Activated naive CD4-positive, alpha-beta T cell treated with anti-CD3 and anti-CD28 coated beads, Interleukin-2, amount 50 U/mL, for 72 hours (primary cell): ENCODE measurements at regions not wholly inside any gene's neighbourhood (a gene's known extent, or its start where the extent isn't known, plus 50 kb on each side); places are given as distances from the start of the nearest gene placed in this dataset.

ENCODE experiments used
- ATAC-seq, 2 donors: fragments of 150-1000 bp; cut with Tn5 transposase; 2 replicates each; pipeline ENCODE4 v1.10.0; 2021; ENCODE audit warnings: mild to moderate bottlenecking in 2 of 2, moderate library complexity in 2 of 2
- DNase-seq, 2 donors: peaks; one replicate each; pipeline ENCODE4 v3.0.0; 2021 to 2022; ENCODE audit warnings: low spot score in 2 of 2
- H3K27ac Mint-ChIP-seq, 2 donors: one replicate each; pipeline ENCODE4 v1.8.0; 2022; ENCODE audit warnings: mild to moderate bottlenecking in 2 of 2, mixed read lengths in 2 of 2
- H3K36me3 Mint-ChIP-seq, 2 donors: one replicate each; pipeline ENCODE4 v1.8.0; 2022; ENCODE audit warnings: mixed read lengths in 2 of 2
- H3K9me3 Mint-ChIP-seq, 2 donors: one replicate each; pipeline ENCODE4 v1.8.0; 2022; ENCODE audit warnings: mixed read lengths in 2 of 2

DNA sequence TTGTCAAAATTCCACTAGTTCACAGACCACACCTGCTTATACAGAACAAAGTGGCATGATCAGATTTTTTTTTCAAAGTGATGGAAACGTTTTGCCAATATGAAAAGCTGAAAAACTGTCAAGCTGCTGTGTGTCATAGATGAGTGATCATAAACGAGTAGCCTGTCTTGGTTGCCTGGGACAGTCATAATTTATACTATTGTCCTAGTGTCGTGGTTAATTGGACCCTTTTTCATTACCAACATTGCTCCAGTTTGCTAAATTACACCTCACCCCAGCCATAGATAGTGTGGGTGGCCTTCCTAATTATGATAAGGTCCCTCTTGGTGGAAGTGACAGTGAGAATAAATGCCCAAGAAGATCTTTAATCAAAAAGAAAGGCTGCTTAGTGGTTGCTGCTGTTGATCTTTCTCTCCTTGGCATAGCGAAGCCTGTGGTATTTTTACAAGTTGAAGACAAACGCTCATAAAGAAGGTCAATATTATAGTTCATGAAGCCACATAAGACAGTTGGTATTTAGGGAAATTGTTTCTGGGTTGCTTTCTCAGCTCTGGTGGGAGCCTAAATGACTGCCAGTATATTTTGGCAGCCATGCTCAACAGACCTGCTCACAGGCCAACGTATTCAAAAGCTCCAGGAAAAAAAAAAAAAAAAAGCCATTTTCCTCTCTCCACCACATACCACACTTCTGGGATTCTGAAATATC lies 478.1 kb downstream of the PLA2G4A start:
- H3K27ac Mint-ChIP-seq, result no peak overlapping the region
- H3K9me3 Mint-ChIP-seq, result peaks cover 5 to 7% of the 10 kb centered on the region in 2 donors
- DNase-seq, result no peak
- peaks cover 0 to 5% of the 10 kb centered on the region in 2 donors for H3K36me3 Mint-ChIP-seq
- no peak for ATAC-seq

DNA sequence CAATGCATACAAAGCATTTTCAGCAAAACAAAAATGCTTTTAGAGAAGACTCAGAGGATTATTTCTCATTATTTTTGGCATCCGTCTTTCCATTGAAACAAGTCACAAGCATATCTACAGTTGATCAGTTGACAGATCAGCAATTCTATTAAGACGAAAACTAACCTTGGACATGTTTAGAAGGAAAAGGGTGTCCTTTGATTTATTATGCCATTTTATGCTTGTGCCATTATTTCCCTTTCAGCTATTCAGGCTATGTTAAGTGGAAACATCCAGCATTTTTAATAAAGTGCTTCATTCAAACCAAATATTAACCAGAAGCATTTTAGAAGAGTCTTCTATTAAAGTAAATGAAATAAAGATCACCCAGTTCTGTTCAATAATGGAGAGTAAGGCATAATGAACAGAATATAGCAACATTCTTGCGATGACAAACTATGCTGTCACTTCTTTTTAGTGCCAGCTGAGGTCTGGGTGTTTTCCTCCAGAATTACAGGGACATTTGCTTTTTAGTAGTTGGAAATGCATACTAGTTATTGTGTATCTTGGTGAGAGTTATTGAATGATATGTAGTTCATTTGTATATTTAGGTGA lies 481.4 kb downstream of the PLA2G4A start:
- Mint-ChIP-seq H3K9me3 (peaks cover 0 to 3% of the 10 kb centered on the region in 2 donors), H3K27ac (no peak overlapping the region), H3K36me3 (peaks cover 0 to 3% of the 10 kb centered on the region in 2 donors)
- ATAC-seq (no peak), DNase-seq (no peak)

DNA sequence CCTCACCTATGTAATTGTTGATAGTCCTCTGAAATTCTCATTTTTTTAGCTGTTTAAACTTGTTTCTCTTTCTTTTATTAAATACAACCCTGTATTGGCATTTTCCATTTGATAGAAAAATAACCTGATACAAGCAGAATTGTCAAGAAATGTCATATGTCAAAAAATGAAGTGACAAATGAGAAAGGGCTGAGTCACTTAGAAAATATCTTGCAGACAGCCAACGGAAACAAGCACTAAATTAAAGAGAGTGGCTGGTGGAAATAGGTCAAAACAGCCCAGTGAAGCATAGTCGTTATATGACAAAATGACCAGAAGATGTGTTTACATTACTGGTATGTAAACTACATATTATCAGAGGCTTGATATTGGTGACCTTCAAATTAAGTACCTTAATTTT lies 484.4 kb downstream of the PLA2G4A start:
- Mint-ChIP-seq H3K9me3 (no peaks in the 10 kb centered on the region), H3K27ac (no peak overlapping the region), H3K36me3 (no peaks in the 10 kb centered on the region)
- DNase-seq, result no peak
- no peak for ATAC-seq

DNA sequence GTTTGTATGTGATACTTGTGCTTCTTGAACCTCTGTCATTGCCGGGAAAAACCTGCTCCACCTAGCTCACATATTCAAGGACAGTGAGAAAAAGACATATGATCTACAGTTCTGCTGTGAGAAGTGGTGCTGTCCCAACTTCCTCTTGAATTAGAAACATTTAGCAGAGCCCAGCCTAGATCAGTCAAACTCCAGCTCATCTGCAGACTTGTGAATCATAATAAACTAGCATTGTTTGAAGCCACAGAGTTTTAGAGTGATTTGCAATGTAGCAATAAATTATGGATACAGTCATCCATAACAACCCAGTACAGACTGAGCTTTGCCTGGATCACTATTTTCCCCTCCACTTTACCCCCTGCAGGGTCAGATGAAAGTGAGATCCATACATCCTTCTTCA lies 497.8 kb downstream of the PLA2G4A start:
- ATAC-seq, result peak in 1 of 2 donors; percentile 68
- no peak overlapping the region for H3K27ac Mint-ChIP-seq
- H3K9me3 Mint-ChIP-seq, result peaks cover 4% of the 10 kb centered on the region in 2 donors
- no peaks in the 10 kb centered on the region for H3K36me3 Mint-ChIP-seq
- no peak for DNase-seq

DNA sequence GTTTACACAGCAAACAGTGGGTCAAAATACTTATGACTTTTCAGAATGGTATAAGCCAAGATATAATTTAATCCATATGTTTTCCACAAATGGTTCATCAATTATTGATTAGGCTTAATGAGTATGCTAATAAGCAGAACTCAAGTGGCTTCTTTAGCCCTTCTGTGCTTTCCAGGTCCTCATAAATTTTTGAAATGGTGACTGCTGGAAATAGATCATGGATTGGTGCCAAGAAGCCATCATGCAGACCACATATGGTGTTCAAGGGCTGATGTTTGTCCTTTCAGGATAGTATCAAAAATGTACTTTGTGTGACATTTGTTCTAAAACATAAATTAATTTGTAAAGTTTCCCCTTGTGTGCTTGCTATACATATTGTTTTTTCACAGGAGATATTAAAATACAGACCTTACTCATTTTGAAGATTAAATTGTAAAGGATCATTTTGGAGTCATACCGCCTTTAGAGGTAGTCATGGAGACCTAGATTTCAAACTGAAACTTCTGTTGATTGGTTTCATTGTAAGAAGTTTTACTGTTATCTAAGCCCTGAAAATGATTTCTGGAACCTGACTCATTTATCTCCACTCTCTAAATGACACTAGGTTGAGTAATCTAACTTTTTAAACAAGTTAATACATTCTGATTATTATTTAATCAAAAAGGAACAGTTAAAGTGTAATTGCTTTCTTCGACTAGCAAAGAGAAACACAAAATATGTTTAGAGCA lies 507.9 kb downstream of the PLA2G4A start:
- Mint-ChIP-seq H3K27ac (no peak overlapping the region), H3K36me3 (no peaks in the 10 kb centered on the region), H3K9me3 (peaks cover 7 to 10% of the 10 kb centered on the region in 2 donors)
- no peak for DNase-seq
- peak; percentile 44 to 92 for ATAC-seq

DNA sequence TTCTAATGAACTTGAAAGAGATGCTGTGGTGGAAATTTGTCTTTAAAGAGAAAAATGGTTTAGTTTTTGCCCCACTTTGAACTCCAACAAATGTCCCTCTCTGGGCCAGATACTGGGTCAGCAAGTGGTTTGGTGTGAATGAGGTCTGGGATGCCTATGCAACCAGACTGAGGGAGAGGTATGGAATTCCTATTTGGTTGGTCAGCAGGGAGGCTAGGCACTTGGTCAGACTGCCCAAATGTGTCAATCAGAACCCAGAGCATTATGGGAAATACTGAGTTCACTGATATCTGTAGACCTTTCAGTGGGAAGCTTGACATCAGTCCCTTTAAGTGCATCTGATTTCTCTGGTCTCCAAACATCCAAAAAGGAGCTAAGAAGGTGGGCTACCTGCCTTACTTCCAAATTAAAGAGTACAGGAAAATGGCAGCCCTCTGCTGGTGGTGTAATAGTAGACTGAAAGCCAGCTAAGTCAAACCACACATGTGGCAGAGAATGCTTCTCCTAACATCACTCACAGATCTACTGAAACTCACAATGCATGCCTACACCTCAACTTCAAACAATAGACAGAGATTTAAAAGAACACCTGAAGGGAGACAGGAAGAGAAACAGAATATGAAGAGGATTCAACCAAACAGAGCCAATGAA lies 510.1 kb downstream of the PLA2G4A start:
- DNase-seq (no peak), ATAC-seq (peak in 1 of 2 donors; percentile 77)
- Mint-ChIP-seq H3K27ac (no peak overlapping the region), H3K9me3 (peaks cover 7 to 10% of the 10 kb centered on the region in 2 donors), H3K36me3 (no peaks in the 10 kb centered on the region)

DNA sequence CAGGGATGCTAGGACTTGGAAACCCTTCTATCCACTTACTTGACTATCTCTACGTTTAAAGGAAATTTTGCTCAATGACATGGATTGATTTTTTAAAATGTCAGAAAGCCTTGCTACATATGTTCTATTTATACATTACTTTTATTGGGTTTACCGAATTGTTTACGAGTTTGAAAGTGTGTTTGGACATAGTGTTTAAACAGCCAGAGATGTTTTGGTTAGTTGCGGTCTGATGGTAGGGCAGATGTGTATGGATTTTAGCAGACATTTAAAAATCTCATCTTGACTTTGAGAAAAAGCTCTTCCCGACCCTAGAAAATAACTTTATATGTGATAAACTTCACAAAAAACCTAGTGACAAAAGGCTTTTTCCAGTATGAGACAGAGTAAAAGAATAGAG lies 513.7 kb downstream of the PLA2G4A start:
- H3K9me3 Mint-ChIP-seq, result peaks cover 6 to 7% of the 10 kb centered on the region in 2 donors
- DNase-seq, result no peak
- ATAC-seq, result no peak
- no peak overlapping the region for H3K27ac Mint-ChIP-seq
- no peaks in the 10 kb centered on the region for H3K36me3 Mint-ChIP-seq

DNA sequence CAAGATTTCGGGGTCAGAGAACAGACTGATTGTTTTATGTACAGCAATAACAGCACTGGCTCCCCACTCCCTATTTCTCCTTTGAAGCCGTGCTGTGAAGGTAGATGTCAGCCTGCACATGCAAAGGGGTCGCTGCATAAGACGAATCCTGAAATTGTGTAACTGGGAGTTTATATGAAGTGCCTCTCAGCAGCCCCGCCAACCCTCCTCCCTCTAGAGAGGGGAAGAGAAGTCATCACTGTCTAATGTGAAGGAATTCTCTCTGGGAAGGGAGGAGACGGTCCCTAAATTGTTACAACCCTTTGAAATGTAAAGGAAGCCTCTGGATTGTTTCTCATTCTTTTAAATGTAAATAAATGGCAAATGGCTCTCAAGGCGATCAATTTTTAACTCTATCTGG lies 545.3 kb downstream of the PLA2G4A start:
- Mint-ChIP-seq H3K27ac (no peak overlapping the region), H3K9me3 (peaks cover 0 to 10% of the 10 kb centered on the region in 2 donors), H3K36me3 (no peaks in the 10 kb centered on the region)
- ATAC-seq, result no peak
- DNase-seq, result no peak

DNA sequence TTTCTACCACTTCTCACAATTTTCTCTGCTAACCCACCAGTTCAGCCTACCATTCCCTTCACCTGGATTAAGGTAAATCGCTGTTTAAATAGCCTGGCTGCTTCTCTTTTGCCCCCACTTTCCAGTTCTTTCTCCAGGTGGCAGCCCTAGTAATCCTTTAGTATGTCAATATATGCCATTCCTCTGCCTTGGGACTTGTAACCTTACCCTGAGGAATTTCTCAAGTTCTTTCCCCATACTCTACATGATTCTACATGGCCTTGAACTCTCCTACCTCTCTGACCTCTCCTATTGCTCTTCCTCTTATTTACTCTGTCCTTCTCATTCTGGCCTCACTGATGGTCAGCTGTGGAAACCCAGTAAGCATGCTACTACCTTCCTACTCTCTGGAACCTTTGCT lies 546.0 kb downstream of the PLA2G4A start:
- H3K9me3 Mint-ChIP-seq, result peaks cover 0 to 10% of the 10 kb centered on the region in 2 donors
- H3K36me3 Mint-ChIP-seq, result no peaks in the 10 kb centered on the region
- no peak for ATAC-seq
- no peak overlapping the region for H3K27ac Mint-ChIP-seq
- DNase-seq, result no peak

DNA sequence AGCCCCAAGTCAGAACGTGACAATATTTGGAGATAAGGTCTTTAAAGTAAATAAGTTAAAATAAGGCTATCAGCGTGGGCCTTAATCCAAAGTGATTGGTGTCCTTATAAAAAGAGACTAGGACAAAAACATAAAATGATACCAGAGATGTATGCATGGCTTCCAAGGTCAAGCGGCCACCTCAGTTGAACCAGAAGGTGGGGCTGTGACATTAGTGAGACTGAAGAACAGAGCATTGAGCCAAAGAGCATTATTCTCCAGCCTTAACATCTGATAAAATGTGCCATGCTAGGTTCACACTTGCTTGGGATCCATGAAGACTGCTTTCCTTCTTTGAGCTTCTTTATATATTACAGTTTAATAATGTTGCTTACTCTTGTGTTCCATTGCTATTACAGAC lies 554.6 kb downstream of the PLA2G4A start:
- Mint-ChIP-seq H3K27ac (no peak overlapping the region), H3K9me3 (no peaks in the 10 kb centered on the region), H3K36me3 (no peaks in the 10 kb centered on the region)
- ATAC-seq, result no peak
- DNase-seq, result no peak

DNA sequence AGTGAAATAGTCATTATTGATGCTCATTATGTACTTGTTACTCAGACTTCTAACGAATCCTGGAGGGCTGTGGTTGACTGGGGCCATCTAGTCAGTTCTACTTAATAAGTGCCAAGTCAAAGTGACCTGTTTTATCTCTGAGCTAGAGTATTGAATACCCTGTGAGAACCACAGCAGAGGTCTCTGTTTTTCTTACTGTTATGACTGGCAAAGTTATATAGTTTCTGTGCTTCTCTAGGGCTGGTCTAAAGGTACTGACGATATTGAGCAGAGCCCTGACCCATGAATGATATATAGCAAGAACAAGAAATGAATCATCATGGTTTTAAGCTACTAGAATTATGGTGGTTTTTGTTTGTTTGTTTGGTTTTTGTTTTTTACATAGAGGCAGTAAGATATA lies 555.8 kb downstream of the PLA2G4A start:
- peak; percentile 36 to 98 for ATAC-seq
- H3K27ac Mint-ChIP-seq, result no peak overlapping the region
- no peak for DNase-seq
- H3K9me3 Mint-ChIP-seq, result no peaks in the 10 kb centered on the region
- H3K36me3 Mint-ChIP-seq, result no peaks in the 10 kb centered on the region

DNA sequence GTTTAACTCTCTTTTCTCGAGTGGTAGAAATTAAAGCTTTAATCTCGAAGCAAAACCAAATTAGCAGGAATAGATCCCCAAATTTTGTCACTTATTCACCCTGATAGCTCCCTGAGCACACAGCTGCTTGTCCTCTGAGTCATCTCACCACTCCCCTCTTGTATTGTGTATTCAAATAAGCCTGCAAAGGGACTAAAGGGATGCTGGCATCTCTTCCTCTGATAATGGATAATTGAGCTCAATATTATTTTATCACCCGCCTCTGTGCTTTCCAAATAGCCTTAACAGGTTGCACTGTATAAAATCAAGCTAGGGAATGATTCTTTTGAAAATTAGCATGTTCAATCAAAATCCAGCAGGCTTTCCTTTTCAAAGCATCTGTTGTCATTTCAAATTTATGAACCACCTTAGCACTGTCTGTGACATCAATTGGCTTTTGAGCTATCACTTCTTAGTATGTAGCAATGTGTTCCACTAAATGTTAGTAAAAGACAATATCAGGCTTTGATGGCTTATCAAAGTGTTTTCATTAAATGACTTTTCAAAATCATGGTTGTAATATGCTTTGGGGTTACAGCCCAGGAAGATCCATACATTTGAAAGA lies 561.6 kb downstream of the PLA2G4A start:
- no peak overlapping the region for H3K27ac Mint-ChIP-seq
- H3K36me3 Mint-ChIP-seq, result no peaks in the 10 kb centered on the region
- H3K9me3 Mint-ChIP-seq, result peaks cover 0 to under 1% of the 10 kb centered on the region in 2 donors

DNA sequence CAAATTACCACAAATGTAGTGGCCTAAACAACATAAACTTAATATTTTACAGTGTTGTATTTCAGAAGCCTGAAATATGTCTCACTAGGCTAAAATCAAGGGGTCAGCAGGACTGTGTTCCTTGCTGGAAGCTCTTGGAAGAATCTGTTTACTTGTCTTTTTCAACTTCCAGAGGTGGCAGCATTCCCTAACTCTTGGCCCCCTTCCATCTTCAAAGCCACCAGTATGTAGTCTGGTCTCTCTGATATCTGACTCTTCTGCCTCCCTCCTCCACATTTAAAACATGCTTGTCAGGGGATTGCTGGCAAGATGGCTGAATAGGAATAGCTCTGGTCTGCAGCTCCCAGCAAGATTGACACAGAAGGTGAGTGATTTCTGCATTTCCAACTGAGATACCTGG lies 567.5 kb downstream of the PLA2G4A start:
- ATAC-seq (no peak), DNase-seq (no peak)
- peaks cover 16 to 17% of the 10 kb centered on the region in 2 donors for H3K9me3 Mint-ChIP-seq

More for the DNA sequence above, 561.6 kb downstream of the PLA2G4A start:
- DNase-seq, result no peak
- no peak for ATAC-seq

DNA sequence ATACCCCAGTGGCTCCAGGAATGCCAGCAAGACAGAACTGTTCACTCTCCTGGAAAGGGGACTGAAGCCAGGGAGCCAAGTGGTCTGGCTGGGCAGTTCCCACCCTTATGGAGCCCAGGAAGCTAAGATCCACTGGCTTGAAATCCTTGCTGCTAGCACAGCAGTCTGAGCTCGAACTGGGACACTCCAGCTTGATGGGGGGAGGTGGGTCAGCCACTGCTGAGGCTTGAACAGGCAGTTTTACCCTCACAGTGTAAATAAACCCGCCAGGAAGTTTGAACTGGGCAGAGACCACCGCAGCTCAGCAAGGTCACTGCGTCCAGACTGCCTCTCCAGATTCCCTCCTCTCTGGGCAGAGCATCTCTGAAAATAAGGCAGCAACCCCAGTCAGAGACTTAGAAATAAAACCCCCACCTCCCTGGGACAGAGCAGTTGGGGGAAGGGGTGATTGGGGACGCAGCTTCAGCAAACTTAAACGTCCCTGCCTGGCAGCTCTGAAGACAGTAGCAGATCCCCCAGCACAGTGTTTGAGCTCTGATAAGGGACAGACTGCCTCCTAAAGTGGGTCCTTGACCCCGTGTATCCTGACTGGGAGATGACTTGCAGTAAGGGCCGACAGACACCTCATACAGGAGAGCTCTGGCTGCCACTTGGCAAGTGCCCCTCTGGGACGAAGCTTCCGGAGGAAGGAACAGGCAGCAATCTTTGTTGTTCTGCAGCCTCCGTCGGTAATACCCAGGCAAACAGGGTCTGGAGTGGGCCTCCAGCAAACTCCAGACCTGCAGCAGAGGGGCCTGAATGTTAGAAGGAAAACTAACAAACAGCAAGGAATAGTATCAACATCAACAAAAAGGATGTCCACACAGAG lies 568.4 kb downstream of the PLA2G4A start:
- ATAC-seq (no peak), DNase-seq (no peak)
- H3K36me3 Mint-ChIP-seq, result peaks cover 0 to 6% of the 10 kb centered on the region in 2 donors
- H3K27ac Mint-ChIP-seq, result no peak overlapping the region
- peaks cover 16 to 17% of the 10 kb centered on the region in 2 donors for H3K9me3 Mint-ChIP-seq

More for the DNA sequence above, 567.5 kb downstream of the PLA2G4A start:
- Mint-ChIP-seq H3K36me3 (peaks cover 0 to 6% of the 10 kb centered on the region in 2 donors), H3K27ac (no peak overlapping the region)

DNA sequence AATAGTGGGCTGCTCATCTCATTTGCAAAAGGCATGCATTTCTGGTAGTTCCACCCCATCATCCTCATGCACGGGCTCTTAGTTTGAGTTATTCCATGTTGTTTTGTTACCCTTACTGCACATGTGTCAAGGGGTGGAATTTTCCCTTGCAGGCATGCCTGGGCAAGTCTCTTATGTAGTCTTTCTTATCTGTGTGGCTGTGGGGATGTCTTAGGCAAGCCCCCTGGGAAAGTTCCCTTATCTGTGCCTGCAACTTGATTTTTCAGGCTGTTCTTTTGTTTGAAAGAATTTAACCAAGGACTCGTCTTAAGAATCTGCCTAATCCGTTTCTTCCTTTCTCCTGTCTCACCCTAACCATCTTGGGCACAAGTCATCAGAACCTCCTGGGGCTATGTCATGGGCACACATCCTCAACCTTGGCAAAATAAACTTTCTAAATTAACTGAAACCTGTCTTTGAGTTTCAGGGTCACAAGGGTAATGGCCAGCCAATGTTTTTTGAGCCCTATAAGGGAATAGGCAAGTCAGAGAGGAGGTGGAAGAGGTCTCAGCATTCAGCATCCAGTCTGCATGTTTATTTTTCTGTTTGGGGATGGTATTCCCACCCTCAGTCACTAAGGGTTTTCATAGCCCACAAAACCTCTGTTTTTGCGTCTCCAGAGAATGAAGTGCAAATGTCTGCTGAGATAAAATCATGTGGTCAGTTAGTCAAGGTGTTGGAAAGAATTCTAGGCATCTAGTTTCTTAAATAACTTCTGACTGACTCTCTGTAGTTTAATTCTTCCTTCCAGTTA lies 579.7 kb downstream of the PLA2G4A start:
- peaks cover 7 to 8% of the 10 kb centered on the region in 2 donors for H3K9me3 Mint-ChIP-seq
- no peaks in the 10 kb centered on the region for H3K36me3 Mint-ChIP-seq
- ATAC-seq (no peak), DNase-seq (no peak)
- H3K27ac Mint-ChIP-seq, result peak overlapping the region; percentile 1 to 19
